GM19395 (cell line): ENCODE measurements at regions not wholly inside any gene's neighbourhood (a gene's known extent, or its start where the extent isn't known, plus 50 kb on each side); places are given as distances from the start of the nearest gene placed in this dataset.

Experiments
- ATAC-seq: cut with Tn5 transposase; IDR thresholded peaks from one replicate; pipeline ENCODE4 v1.9.1; 2021; ENCODE audit warnings: mild to moderate bottlenecking, moderate library complexity; ENCODE audit not compliant: unreplicated experiment

GRCh38 chr6:156107624-156108101, 652.0 kb upstream of the NOX3 start:
- ATAC-seq = no peak

GRCh38 chr6:156102129-156102528, 646.5 kb upstream of the NOX3 start:
- no peak for ATAC-seq

GRCh38 chr6:156098839-156099238, 643.2 kb upstream of the NOX3 start:
- no peak for ATAC-seq

GRCh38 chr6:156087487-156087886, 631.8 kb upstream of the NOX3 start:
- no peak for ATAC-seq

- ATAC-seq = no peak
These were observed 626.4 kb upstream of the NOX3 start for GRCh38 chr6:156082012-156082411.

GRCh38 chr6:156080371-156080770, 624.7 kb upstream of the NOX3 start:
- ATAC-seq = no peak

- no peak for ATAC-seq
These were observed 613.2 kb upstream of the NOX3 start for GRCh38 chr6:156068881-156069280.

GRCh38 chr6:156065849-156066248, 610.2 kb upstream of the NOX3 start:
- no peak for ATAC-seq

GRCh38 chr6:156062091-156062563, 606.5 kb upstream of the NOX3 start:
- no peak for ATAC-seq

GRCh38 chr6:156061465-156061864, 605.8 kb upstream of the NOX3 start:
- ATAC-seq = no peak

- ATAC-seq = no peak
These were observed 604.4 kb upstream of the NOX3 start for GRCh38 chr6:156060013-156060412.

GRCh38 chr6:156058356-156058755, 602.7 kb upstream of the NOX3 start:
- ATAC-seq = no peak

GRCh38 chr6:156057869-156058268, 602.2 kb upstream of the NOX3 start:
- no peak for ATAC-seq

- ATAC-seq = no peak
These were observed 600.4 kb upstream of the NOX3 start for GRCh38 chr6:156056085-156056484.

- no peak for ATAC-seq
These were observed 598.0 kb upstream of the NOX3 start for GRCh38 chr6:156053626-156054025.

- no peak for ATAC-seq
These were observed 591.3 kb upstream of the NOX3 start for GRCh38 chr6:156046841-156047449.

GRCh38 chr6:156046268-156046665, 590.6 kb upstream of the NOX3 start:
- ATAC-seq = no peak

GRCh38 chr6:156045401-156046267, 590.0 kb upstream of the NOX3 start:
- ATAC-seq = no peak

GRCh38 chr6:156033598-156033997, 578.0 kb upstream of the NOX3 start:
- no peak for ATAC-seq

GRCh38 chr6:156031516-156031915, 575.9 kb upstream of the NOX3 start:
- ATAC-seq = no peak

- ATAC-seq = no peak
These were observed 574.4 kb upstream of the NOX3 start for GRCh38 chr6:156030053-156030452.
